Mesendoderm (in vitro differentiated cells): ENCODE measurements at regions not wholly inside any gene's neighbourhood (a gene's known extent, or its start where the extent isn't known, plus 50 kb on each side); places are given as distances from the start of the nearest gene placed in this dataset. TPM values are rescaled to one million over a fixed set of nuclear protein-coding genes. Genes with fewer than 3 reads are reported as not detected.

Experiments used
- DNase-seq: peaks from one replicate; pipeline ENCODE4 v3.0.0; 2013
- H2AK5ac ChIP-seq: 2 replicates; pipeline ENCODE4 v1.6.1; 2013; ENCODE audit warnings: low read length, inconsistent platforms
- H2BK120ac ChIP-seq: 2 replicates; pipeline ENCODE4 v1.6.1; 2013; ENCODE audit warnings: low read depth, mild to moderate bottlenecking, low read length, moderate library complexity, mixed read lengths
- H2BK15ac ChIP-seq: replicated peaks from 2 replicates; pipeline ENCODE4 v1.6.1; 2013; ENCODE audit warnings: low read depth, mild to moderate bottlenecking, moderate library complexity
- H2BK5ac ChIP-seq: 2 replicates; pipeline ENCODE4 v1.6.1; 2013; ENCODE audit warnings: low read length, inconsistent platforms
- H3K18ac ChIP-seq: 2 replicates; pipeline ENCODE4 v1.6.1; 2013; ENCODE audit warnings: mild to moderate bottlenecking, low read length, mixed read lengths
- H3K23ac ChIP-seq: one replicate; pipeline ENCODE4 v1.6.1; 2013; ENCODE audit warnings: low read length
- H3K27ac ChIP-seq: 2 replicates; pipeline ENCODE4 v1.5.1; 2013; ENCODE audit warnings: low read depth, mild to moderate bottlenecking, inconsistent platforms, low read length, moderate library complexity
- H3K27me3 ChIP-seq: 2 replicates; pipeline ENCODE4 v1.6.1; 2013; ENCODE audit warnings: low read length, control low read depth, mild to moderate bottlenecking, inconsistent platforms; ENCODE audit not compliant: insufficient read depth, poor library complexity
- H3K36me3 ChIP-seq: 2 replicates; pipeline ENCODE4 v1.6.1; 2013; ENCODE audit warnings: low read length, inconsistent platforms; ENCODE audit not compliant: control insufficient read depth, insufficient read depth
- H3K4ac ChIP-seq: one replicate; pipeline ENCODE4 v1.6.1; 2013; ENCODE audit warnings: low read depth, mild to moderate bottlenecking, low read length, moderate library complexity
- H3K4me1 ChIP-seq: 2 replicates; pipeline ENCODE4 v1.6.1; 2013; ENCODE audit warnings: low read depth, low read length, inconsistent platforms; ENCODE audit not compliant: control insufficient read depth
- H3K4me2 ChIP-seq: 2 replicates; pipeline ENCODE4 v1.6.1; 2013; ENCODE audit warnings: low read length
- H3K4me3 ChIP-seq: 2 replicates; pipeline ENCODE4 v1.5.1; 2013; ENCODE audit warnings: mild to moderate bottlenecking, low read length
- H3K56ac ChIP-seq: one replicate; pipeline ENCODE4 v1.6.1; 2013; ENCODE audit warnings: low read length
- H3K79me1 ChIP-seq: 2 replicates; pipeline ENCODE4 v1.6.1; 2013; ENCODE audit warnings: low read length, inconsistent platforms
- H3K79me2 ChIP-seq: 2 replicates; pipeline ENCODE4 v1.6.1; 2013; ENCODE audit warnings: mild to moderate bottlenecking, low read length; ENCODE audit not compliant: control insufficient read depth, insufficient read depth
- H3K9ac ChIP-seq: 2 replicates; pipeline ENCODE4 v1.6.1; 2013; ENCODE audit warnings: low read length, inconsistent platforms
- H4K5ac ChIP-seq: one replicate; pipeline ENCODE4 v1.6.1; 2013; ENCODE audit warnings: low read length
- H4K8ac ChIP-seq: one replicate; pipeline ENCODE4 v1.6.1; 2013; ENCODE audit warnings: low read depth, mild to moderate bottlenecking, control low read depth, low read length, moderate library complexity
- whole genome bisulfite sequencing: extraction: QIAGEN DNeasy Blood & Tissue Kit; methylation state at CpG from one replicate; pipeline ENCODE4 v1.1.7; 2013; ENCODE audit warnings: low lambda C conversion rate, missing lambda C conversion rate; ENCODE audit not compliant: insufficient coverage; ENCODE audit errors: extremely low coverage; 5-methylcytosine and 5-hydroxymethylcytosine counted together
- small RNA-seq: library from polyadenylated mRNA; stranded (forward); fragments of <200 nt; extraction: miRNeasy Mini kit (QIAGEN cat#:217004); gene quantifications from one replicate; pipeline ENCODE3, GENCODE V24; 2013; ENCODE audit not compliant: insufficient read depth

DNA sequence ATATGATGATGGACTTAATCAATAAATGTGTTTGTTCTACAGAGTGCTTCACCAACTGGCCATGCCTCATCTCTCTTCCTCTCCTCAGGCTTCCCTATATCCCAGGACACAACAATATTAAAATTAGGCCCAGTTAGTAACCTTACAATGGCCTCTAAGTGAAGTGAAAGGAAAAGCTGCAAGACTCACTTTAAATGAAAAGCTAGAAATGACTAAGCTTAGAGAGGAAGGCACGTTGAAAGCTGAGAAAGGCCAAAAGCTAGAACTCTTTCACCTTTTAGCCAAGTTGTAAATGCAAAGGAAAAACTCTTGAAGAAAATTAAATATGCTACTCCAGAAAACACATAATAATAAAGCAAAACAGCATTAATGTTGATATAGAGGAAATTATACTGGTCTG is 1010.3 kb downstream of the NAALADL2 start:
- H3K18ac ChIP-seq: no peak overlapping the region
- H3K27ac ChIP-seq: no peak overlapping the region
- no peaks in the 10 kb centered on the region for H3K4me1 ChIP-seq
- no peak overlapping the region for H2AK5ac ChIP-seq
- H3K79me2 ChIP-seq: no peaks in the 10 kb centered on the region
- no peaks in the 10 kb centered on the region for H3K79me1 ChIP-seq
- H3K4ac ChIP-seq: no peak overlapping the region
- no peak overlapping the region for H3K56ac ChIP-seq
- H2BK5ac ChIP-seq: no peak overlapping the region
- no peak overlapping the region for H3K4me3 ChIP-seq
- H3K23ac ChIP-seq: no peak overlapping the region
- H3K9ac ChIP-seq: no peak overlapping the region
- H3K36me3 ChIP-seq: no peaks in the 10 kb centered on the region
- DNase-seq: no peak
- no peak overlapping the region for H2BK120ac ChIP-seq
- H2BK15ac ChIP-seq: no peak overlapping the region
- H3K27me3 ChIP-seq: no peaks in the 10 kb centered on the region
- WGBS: no CpG with 5 or more reads among the region's 1 CpG
- no peak overlapping the region for H4K5ac ChIP-seq
- H4K8ac ChIP-seq: no peak overlapping the region
- no peak overlapping the region for H3K4me2 ChIP-seq

DNA sequence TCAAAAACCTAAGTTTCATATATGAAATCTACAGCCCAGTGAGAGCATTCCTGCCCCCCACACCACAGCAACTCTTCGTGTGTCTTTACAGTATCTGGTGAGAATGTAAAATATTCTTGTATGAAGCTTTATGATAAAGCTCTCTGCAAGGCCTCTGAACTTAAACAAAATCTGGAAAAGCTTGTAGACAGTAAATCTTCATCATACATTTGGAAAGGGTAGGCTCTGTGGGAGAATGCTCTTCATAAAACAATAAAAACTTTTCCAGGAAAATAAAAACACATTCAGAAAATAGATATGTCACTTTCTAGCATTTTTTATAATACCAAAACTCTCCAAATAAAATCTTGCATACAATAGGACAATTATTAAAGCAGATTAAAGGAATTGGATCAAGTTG is 1009.5 kb downstream of the NAALADL2 start:
- Histone ChIP-seq H3K79me1 (no peaks in the 10 kb centered on the region), H2BK5ac (no peak overlapping the region), H3K79me2 (no peaks in the 10 kb centered on the region), H3K4ac (no peak overlapping the region), H2BK120ac (no peak overlapping the region), H3K56ac (no peak overlapping the region), H3K27me3 (no peaks in the 10 kb centered on the region), H3K36me3 (no peaks in the 10 kb centered on the region), H3K18ac (peak overlapping the region; percentile 51), H2BK15ac (no peak overlapping the region), H3K4me1 (no peaks in the 10 kb centered on the region), H3K4me3 (no peak overlapping the region), H3K9ac (no peak overlapping the region), H3K27ac (no peak overlapping the region), H3K4me2 (no peak overlapping the region), H4K8ac (no peak overlapping the region), H4K5ac (no peak overlapping the region), H2AK5ac (no peak overlapping the region), H3K23ac (no peak overlapping the region)
- no CpG with 5 or more reads among the region's 1 CpG for WGBS
- DNase-seq: no peak

DNA sequence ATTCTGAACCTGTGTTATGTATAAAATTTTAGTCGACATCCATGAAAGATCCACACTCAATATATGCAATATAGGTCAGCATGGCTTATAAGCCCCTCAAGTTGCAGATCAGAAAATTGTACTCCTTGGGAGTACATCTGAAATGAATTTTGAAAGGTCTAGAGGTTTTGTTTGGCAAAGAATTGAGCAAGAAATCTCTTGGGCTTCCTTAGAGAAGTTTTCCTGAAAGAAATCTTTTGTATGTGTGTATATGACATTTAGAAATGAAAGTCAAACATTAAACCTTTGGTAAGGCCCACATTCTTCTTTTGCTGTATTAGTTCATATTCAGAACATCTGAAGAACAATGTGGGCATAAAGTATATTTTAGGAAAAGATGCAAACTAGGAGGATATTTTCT is 1006.6 kb downstream of the NAALADL2 start:
- Histone ChIP-seq H3K9ac (no peak overlapping the region), H3K27ac (no peak overlapping the region), H3K36me3 (no peaks in the 10 kb centered on the region), H3K4ac (no peak overlapping the region), H3K23ac (no peak overlapping the region), H2AK5ac (no peak overlapping the region), H2BK15ac (no peak overlapping the region), H3K4me2 (no peak overlapping the region), H4K5ac (no peak overlapping the region), H4K8ac (no peak overlapping the region), H3K4me3 (no peak overlapping the region), H2BK5ac (no peak overlapping the region), H3K79me2 (no peaks in the 10 kb centered on the region), H3K18ac (no peak overlapping the region), H2BK120ac (no peak overlapping the region), H3K4me1 (no peaks in the 10 kb centered on the region), H3K27me3 (no peaks in the 10 kb centered on the region), H3K56ac (no peak overlapping the region), H3K79me1 (no peaks in the 10 kb centered on the region)
- no CpG with 5 or more reads among the region's 1 CpG for WGBS
- no peak for DNase-seq

DNA sequence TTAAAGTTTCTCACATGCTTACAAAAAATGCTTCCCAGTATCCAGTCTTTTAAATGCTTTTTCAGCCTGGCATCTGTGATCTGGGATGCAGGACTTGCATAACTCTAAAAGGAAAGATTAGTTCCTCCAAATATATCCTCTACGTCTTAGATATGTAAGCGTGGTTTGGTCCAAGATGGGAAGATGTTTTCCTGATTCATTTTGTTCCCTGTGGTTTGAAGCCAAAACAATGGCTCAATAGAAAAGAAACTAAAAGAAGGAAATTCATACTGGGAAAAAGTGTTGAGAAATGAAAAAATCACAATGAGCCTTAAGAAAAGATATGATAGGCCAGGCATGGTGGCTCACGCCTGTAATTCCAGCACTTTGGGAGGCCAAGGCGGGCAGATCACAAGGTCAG is 1002.8 kb downstream of the NAALADL2 start:
- Histone ChIP-seq H3K4me2 (no peak overlapping the region), H3K4me3 (no peak overlapping the region), H3K27ac (no peak overlapping the region), H4K8ac (no peak overlapping the region), H3K56ac (no peak overlapping the region), H3K4me1 (no peaks in the 10 kb centered on the region), H3K36me3 (no peaks in the 10 kb centered on the region), H2BK15ac (no peak overlapping the region), H3K18ac (no peak overlapping the region), H4K5ac (no peak overlapping the region), H3K23ac (no peak overlapping the region), H3K79me2 (no peaks in the 10 kb centered on the region), H3K27me3 (no peaks in the 10 kb centered on the region), H2BK5ac (no peak overlapping the region), H3K4ac (no peak overlapping the region), H3K9ac (no peak overlapping the region), H2AK5ac (no peak overlapping the region), H3K79me1 (no peaks in the 10 kb centered on the region), H2BK120ac (no peak overlapping the region)
- no peak for DNase-seq
- no CpG with 5 or more reads among the region's 4 CpGs for WGBS

Small RNA genes lying in the stretch of these regions (small RNA-seq; reads per million reads assigned to genes)
- gene AC104640.2: not detected
- gene RNA5SP147: not detected
